ENCODE measurements at regions not wholly inside any gene's neighbourhood (a gene's known extent, or its start where the extent isn't known, plus 50 kb on each side); places are given as distances from the start of the nearest gene placed in this dataset.

DNA sequence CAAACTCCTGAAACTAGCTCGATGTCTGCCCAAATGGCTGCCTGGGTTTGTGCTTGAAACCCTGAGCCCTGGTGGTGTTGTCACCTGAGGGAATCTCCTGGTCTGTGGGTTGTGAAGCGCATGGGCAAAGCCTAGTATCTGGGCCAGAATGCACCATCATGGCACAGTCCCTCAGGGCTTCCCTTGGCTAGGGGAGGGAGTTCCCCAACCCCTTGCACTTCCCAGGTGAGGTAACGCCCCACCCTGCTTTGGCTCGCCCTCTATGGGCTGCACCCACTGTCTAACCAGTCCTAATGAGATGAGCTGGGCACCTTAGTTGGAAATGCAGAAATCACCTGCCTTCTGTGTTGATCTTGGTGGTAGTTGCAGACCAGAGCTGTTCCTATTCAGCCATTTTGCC, 152.9 kb upstream of the MAP3K7 start:
- H3K27ac Mint-ChIP-seq: no peak overlapping the region
- H3K27me3 Mint-ChIP-seq (ENCODE audit: low read depth): no peaks in the 10 kb centered on the region

DNA sequence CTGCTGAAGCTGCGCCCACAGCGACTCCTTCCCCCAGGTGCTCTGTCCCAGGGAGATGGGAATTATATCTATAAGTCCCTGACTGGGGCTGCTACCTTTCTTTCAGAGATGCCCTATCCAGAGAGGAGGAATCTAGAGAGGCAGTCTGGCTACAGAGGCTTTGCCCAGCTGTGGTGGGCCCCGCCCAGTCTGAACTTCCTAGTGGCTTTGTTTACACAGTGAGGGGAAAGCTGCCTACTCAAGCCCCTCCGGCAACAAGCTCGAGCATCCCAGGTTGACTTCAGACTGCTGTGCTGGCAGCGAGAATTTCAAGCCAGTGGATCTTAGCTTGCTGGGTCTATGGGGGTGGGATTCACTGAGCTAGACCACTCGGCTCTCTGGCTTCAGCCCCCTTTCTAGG, 152.5 kb upstream of the MAP3K7 start:
- H3K4me3 Mint-ChIP-seq: no peak overlapping the region
- no peaks in the 10 kb centered on the region for H3K4me1 Mint-ChIP-seq
- H3K27ac Mint-ChIP-seq: no peak overlapping the region
- peaks cover 42% of the 10 kb centered on the region for H3K9me3 Mint-ChIP-seq
- DNase-seq (ENCODE audit: low spot score in 2 of 2, unreplicated experiment in 2 of 2): no peak
- peaks cover 2% of the 10 kb centered on the region for H3K36me3 Mint-ChIP-seq
- TF ChIP-seq, protein P1, sequence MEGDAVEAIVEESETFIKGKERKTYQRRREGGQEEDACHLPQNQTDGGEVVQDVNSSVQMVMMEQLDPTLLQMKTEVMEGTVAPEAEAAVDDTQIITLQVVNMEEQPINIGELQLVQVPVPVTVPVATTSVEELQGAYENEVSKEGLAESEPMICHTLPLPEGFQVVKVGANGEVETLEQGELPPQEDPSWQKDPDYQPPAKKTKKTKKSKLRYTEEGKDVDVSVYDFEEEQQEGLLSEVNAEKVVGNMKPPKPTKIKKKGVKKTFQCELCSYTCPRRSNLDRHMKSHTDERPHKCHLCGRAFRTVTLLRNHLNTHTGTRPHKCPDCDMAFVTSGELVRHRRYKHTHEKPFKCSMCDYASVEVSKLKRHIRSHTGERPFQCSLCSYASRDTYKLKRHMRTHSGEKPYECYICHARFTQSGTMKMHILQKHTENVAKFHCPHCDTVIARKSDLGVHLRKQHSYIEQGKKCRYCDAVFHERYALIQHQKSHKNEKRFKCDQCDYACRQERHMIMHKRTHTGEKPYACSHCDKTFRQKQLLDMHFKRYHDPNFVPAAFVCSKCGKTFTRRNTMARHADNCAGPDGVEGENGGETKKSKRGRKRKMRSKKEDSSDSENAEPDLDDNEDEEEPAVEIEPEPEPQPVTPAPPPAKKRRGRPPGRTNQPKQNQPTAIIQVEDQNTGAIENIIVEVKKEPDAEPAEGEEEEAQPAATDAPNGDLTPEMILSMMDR (IDR thresholded peaks at IDR 0.05; ENCODE audit: unreplicated experiment): no peak
- no peaks in the 10 kb centered on the region for H3K27me3 Mint-ChIP-seq (ENCODE audit: low read depth)

More for the DNA sequence above, 152.9 kb upstream of the MAP3K7 start:
- H3K36me3 Mint-ChIP-seq: peaks cover 2% of the 10 kb centered on the region
- DNase-seq (ENCODE audit: low spot score in 2 of 2, unreplicated experiment in 2 of 2): no peak
- TF ChIP-seq, protein P1 (IDR thresholded peaks at IDR 0.05; ENCODE audit: unreplicated experiment): no peak
- no peak overlapping the region for H3K4me3 Mint-ChIP-seq
- H3K4me1 Mint-ChIP-seq: no peaks in the 10 kb centered on the region
- peaks cover 38% of the 10 kb centered on the region for H3K9me3 Mint-ChIP-seq

DNA sequence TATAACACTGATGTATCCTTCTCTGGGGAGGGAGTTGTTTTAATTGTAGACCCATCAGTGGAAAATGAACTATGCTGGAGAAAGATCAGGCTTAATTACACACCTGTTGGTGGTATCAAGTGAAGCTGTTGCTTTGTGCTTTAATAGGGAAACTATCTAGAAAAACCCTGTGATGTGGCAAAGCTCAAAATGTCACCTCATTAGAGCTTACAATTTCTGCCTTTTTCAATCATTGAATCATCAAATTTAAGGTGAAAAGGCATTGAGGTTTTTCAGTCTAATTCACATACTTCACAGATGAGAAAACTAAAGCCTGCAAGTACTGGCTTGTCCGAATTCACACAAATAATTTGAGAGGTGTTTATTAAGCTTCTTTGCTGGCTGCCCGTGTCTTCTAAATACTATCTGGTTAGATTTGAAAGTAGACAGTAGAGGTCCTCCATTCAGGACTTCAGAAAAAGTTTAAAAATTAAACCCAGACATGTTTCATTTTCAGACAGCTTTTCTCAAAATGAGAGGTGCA, 143.3 kb upstream of the MAP3K7 start:
- Mint-ChIP-seq H3K9me3 (peaks cover 9% of the 10 kb centered on the region), H3K27ac (no peak overlapping the region), H3K27me3 (ENCODE audit: low read depth) (no peaks in the 10 kb centered on the region), H3K4me1 (peaks cover 16% of the 10 kb centered on the region), H3K4me3 (no peak overlapping the region), H3K36me3 (no peaks in the 10 kb centered on the region)
- TF ChIP-seq, protein P1 (IDR thresholded peaks at IDR 0.05; ENCODE audit: unreplicated experiment): no peak
- no peak for DNase-seq (ENCODE audit: low spot score in 2 of 2, unreplicated experiment in 2 of 2)

DNA sequence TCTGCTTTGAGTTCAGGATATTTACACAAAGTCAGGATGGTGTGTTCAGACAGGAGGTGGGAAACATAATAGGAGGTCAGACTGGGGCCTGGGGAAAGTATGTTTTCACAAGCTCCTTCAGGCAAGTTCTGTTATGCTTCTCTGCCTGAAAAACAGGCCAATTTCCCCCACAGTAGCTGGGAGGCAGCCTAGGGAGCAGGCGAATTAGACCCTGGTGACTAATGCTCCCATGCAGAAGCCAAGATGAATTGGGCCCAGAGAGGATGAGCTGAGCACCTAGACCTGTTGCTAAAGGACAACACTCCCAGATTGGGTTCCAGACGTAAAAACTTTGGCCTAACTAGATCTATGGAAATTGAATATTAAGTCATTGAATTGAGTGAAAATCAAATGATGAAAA, 142.2 kb upstream of the MAP3K7 start:
- Mint-ChIP-seq H3K27me3 (ENCODE audit: low read depth) (no peaks in the 10 kb centered on the region), H3K4me3 (no peak overlapping the region), H3K4me1 (peaks cover 17% of the 10 kb centered on the region), H3K36me3 (no peaks in the 10 kb centered on the region), H3K9me3 (peaks cover under 1% of the 10 kb centered on the region), H3K27ac (no peak overlapping the region)
- TF ChIP-seq, protein P1 (IDR thresholded peaks at IDR 0.05; ENCODE audit: unreplicated experiment): no peak
- no peak for DNase-seq (ENCODE audit: low spot score in 2 of 2, unreplicated experiment in 2 of 2)

DNA sequence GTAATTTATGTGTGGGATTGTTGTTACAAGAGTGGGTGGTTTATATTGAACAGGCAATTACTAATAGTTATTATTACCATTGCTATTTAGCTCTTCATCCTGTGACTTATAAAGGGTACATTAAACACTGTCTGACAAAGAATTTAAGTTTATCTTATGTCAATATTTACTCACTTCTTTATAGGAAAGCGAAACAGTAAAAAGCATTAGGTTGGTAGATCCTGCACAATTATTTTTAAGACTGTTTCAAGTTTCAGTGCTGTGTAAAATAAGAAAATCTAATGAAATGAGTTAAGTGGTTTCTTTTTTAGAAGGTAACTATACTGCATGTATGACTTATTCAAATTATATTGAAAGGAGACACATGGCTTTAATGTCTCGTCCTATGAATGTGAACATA, 135.8 kb upstream of the MAP3K7 start:
- TF ChIP-seq, protein P1 (IDR thresholded peaks at IDR 0.05; ENCODE audit: unreplicated experiment): no peak
- H3K36me3 Mint-ChIP-seq: no peaks in the 10 kb centered on the region
- peaks cover 27% of the 10 kb centered on the region for H3K4me1 Mint-ChIP-seq
- no peak overlapping the region for H3K27ac Mint-ChIP-seq
- H3K4me3 Mint-ChIP-seq: no peak overlapping the region
- no peaks in the 10 kb centered on the region for H3K27me3 Mint-ChIP-seq (ENCODE audit: low read depth)
- no peak for DNase-seq (ENCODE audit: low spot score in 2 of 2, unreplicated experiment in 2 of 2)
- H3K9me3 Mint-ChIP-seq: no peaks in the 10 kb centered on the region

DNA sequence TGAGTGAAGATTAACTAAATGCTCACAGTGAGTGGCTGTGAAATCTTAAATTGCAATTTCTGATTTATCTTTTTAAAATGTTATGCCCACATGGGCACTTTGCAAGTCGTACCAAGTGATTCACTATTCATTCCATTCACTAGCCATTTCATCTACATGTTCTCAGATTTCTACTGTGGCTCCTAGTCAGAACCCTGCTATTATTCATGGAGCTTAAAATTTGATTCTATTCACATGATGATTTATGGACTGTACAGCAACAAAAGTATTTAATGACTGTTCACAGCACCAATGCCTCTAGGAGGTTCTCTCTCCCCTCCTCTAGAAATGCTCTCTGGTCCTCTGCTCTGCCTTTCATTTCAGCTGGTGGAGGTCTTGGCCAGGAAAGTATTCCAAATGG, 133.5 kb upstream of the MAP3K7 start:
- peaks cover 32% of the 10 kb centered on the region for H3K4me1 Mint-ChIP-seq
- DNase-seq (ENCODE audit: low spot score in 2 of 2, unreplicated experiment in 2 of 2): no peak
- H3K4me3 Mint-ChIP-seq: no peak overlapping the region
- H3K27me3 Mint-ChIP-seq (ENCODE audit: low read depth): peaks cover 2% of the 10 kb centered on the region
- H3K36me3 Mint-ChIP-seq: no peaks in the 10 kb centered on the region
- TF ChIP-seq, protein P1 (IDR thresholded peaks at IDR 0.05; ENCODE audit: unreplicated experiment): no peak
- no peak overlapping the region for H3K27ac Mint-ChIP-seq
- no peaks in the 10 kb centered on the region for H3K9me3 Mint-ChIP-seq
